HG03442 (cell line): ENCODE measurements at regions not wholly inside any gene's neighbourhood (a gene's known extent, or its start where the extent isn't known, plus 50 kb on each side); places are given as distances from the start of the nearest gene placed in this dataset.

Experiments used
- ATAC-seq: cut with Tn5 transposase; IDR thresholded peaks from one replicate; pipeline ENCODE4 v1.9.1; 2021; ENCODE audit warnings: mild to moderate bottlenecking, moderate library complexity; ENCODE audit not compliant: unreplicated experiment

GRCh38 chr11:29783506-29783905 lies 233.3 kb downstream of the KCNA4 start:
- no peak for ATAC-seq

GRCh38 chr11:29782447-29782846 lies 234.4 kb downstream of the KCNA4 start:
- no peak for ATAC-seq

- no peak for ATAC-seq
Measured at GRCh38 chr11:29781268-29781667, 235.6 kb downstream of the KCNA4 start.

GRCh38 chr11:29780756-29781155 lies 236.1 kb downstream of the KCNA4 start:
- ATAC-seq: no peak

GRCh38 chr11:29773656-29774264 lies 243.1 kb downstream of the KCNA4 start:
- no peak for ATAC-seq

- ATAC-seq: no peak
Measured at GRCh38 chr11:29756871-29757270, 260.0 kb downstream of the KCNA4 start.

GRCh38 chr11:29755474-29755873 lies 261.4 kb downstream of the KCNA4 start:
- ATAC-seq: no peak

- ATAC-seq: no peak
Measured at GRCh38 chr11:29751618-29752017, 265.2 kb downstream of the KCNA4 start.

- no peak for ATAC-seq
Measured at GRCh38 chr11:29750392-29750791, 266.4 kb downstream of the KCNA4 start.

GRCh38 chr11:29734287-29734686 lies 282.5 kb downstream of the KCNA4 start:
- no peak for ATAC-seq

GRCh38 chr11:29713831-29714320 lies 303.0 kb downstream of the KCNA4 start:
- no peak for ATAC-seq

- ATAC-seq: no peak
Measured at GRCh38 chr11:29712616-29713015, 304.2 kb downstream of the KCNA4 start.

- ATAC-seq: no peak
Measured at GRCh38 chr11:29707924-29708323, 308.9 kb downstream of the KCNA4 start.

- no peak for ATAC-seq
Measured at GRCh38 chr11:29685361-29685760, 331.5 kb downstream of the KCNA4 start.

- no peak for ATAC-seq
Measured at GRCh38 chr11:29682856-29683255, 334.0 kb downstream of the KCNA4 start.

GRCh38 chr11:29679996-29680395 lies 336.8 kb downstream of the KCNA4 start:
- peak; percentile 89 for ATAC-seq

GRCh38 chr11:29676993-29677392 lies 339.8 kb downstream of the KCNA4 start:
- ATAC-seq: no peak

- ATAC-seq: no peak
Measured at GRCh38 chr11:29669310-29669709, 347.5 kb downstream of the KCNA4 start.

GRCh38 chr11:29657709-29658108 lies 359.1 kb downstream of the KCNA4 start:
- ATAC-seq: no peak

GRCh38 chr11:29656597-29656996 lies 360.2 kb downstream of the KCNA4 start:
- no peak for ATAC-seq

GRCh38 chr11:29645373-29645772 lies 371.5 kb downstream of the KCNA4 start:
- no peak for ATAC-seq

GRCh38 chr11:29641201-29641600 lies 375.6 kb downstream of the KCNA4 start:
- no peak for ATAC-seq

- no peak for ATAC-seq
Measured at GRCh38 chr11:29634744-29635143, 382.1 kb downstream of the KCNA4 start.
